Endothelial cell of umbilical vein (primary cell): ENCODE measurements at regions not wholly inside any gene's neighbourhood (a gene's known extent, or its start where the extent isn't known, plus 50 kb on each side); places are given as distances from the start of the nearest gene placed in this dataset.

Experiments
- BruUV-seq: library from RNA; stranded (reverse); fragments of 400-500 nt; replicated peaks from 2 replicates; lab custom pipeline; 2021; lab: Mats Ljungman, UMichigan
- CTCF ChIA-PET: fragments of 300-600, 350-600 bp; sonication (Branson Sonifier 250); formaldehyde crosslinking; loops from one replicate; lab custom pipeline; 2021; ENCODE audit warnings: antibody characterized with exemption, inconsistent platforms; lab: Charles Lee
- POLR2A ChIA-PET: fragments of 300-600, 350-600 bp; sonication (Branson Sonifier 250); formaldehyde crosslinking; loops from one replicate; lab custom pipeline; 2021; ENCODE audit warnings: antibody characterized with exemption, inconsistent platforms; lab: Charles Lee
- DNase-seq: peaks from one replicate; pipeline ENCODE4 v3.0.0-alpha.2; 2011; ENCODE audit warnings: low read depth, low spot score
- FAIRE-seq: peaks from 2 replicates; lab custom pipeline; 2011; peaks lifted over from hg19 to GRCh38; lab: Jason Lieb, UNC
- H2AFZ ChIP-seq: 2 replicates; pipeline ENCODE4 v1.6.0; 2012; ENCODE audit warnings: low read depth, low read length, control low read depth, inconsistent platforms
- H3K27ac ChIP-seq: 2 replicates; pipeline ENCODE4 v1.5.1; 2011; ENCODE audit warnings: low read depth, mild to moderate bottlenecking, control low read depth, low read length, moderate library complexity; ENCODE audit not compliant: insufficient read depth
- H3K27me3 ChIP-seq, 2 experiments: 2 replicates each; pipeline versions ENCODE4 v1.6.0 to v1.6.1; 2011; ENCODE audit warnings: low read length in 2 of 2, mixed read lengths in 1 of 2; ENCODE audit not compliant: control insufficient read depth in 2 of 2, insufficient read depth in 2 of 2
- H3K36me3 ChIP-seq, 2 experiments: 2 replicates in 1 of 2; 3 replicates in 1 of 2; pipeline ENCODE4 v1.5.1; 2011; ENCODE audit warnings: low read length in 2 of 2, mild to moderate bottlenecking in 1 of 2, moderate library complexity in 1 of 2; ENCODE audit not compliant: control insufficient read depth in 2 of 2, insufficient read depth in 2 of 2; ENCODE audit errors: extremely low read depth in 1 of 2
- H3K4me1 ChIP-seq: 3 replicates; pipeline ENCODE4 v1.5.1; 2011; ENCODE audit warnings: mild to moderate bottlenecking, low read length; ENCODE audit not compliant: control insufficient read depth, insufficient read depth; ENCODE audit errors: extremely low read depth
- H3K4me2 ChIP-seq: 2 replicates; pipeline ENCODE4 v1.6.1; 2011; ENCODE audit warnings: low read length, control low read depth, mixed read lengths; ENCODE audit not compliant: insufficient read depth
- H3K4me3 ChIP-seq, 3 experiments: fragments of 200-600 bp in 1 of 3; sonication (generic), shearing (Covaris generic) in 1 of 3; replicated peaks in 1 of 3; 2 replicates each; pipeline ENCODE4 v1.5.1; 2011 to 2016; ENCODE audit warnings: control low read depth in 3 of 3, low read length in 3 of 3, mild to moderate bottlenecking in 2 of 3, inconsistent platforms in 1 of 3, low read depth in 1 of 3, moderate library complexity in 1 of 3; ENCODE audit not compliant: insufficient read depth in 1 of 3
- H3K79me2 ChIP-seq: 2 replicates; pipeline ENCODE4 v1.6.0; 2012; ENCODE audit warnings: low read length, inconsistent platforms; ENCODE audit not compliant: control insufficient read depth, insufficient read depth
- H3K9ac ChIP-seq: replicated peaks from 2 replicates; pipeline ENCODE3; 2011; ENCODE audit warnings: low read length, control low read depth; ENCODE audit not compliant: insufficient read depth; ENCODE audit errors: extremely low read depth
- H3K9me1 ChIP-seq: replicated peaks from 3 replicates; pipeline ENCODE4 v1.6.0; 2011; ENCODE audit warnings: mild to moderate bottlenecking, low read length; ENCODE audit not compliant: control insufficient read depth, insufficient read depth; ENCODE audit errors: extremely low read depth
- H3K9me3 ChIP-seq: replicated peaks from 2 replicates; pipeline ENCODE4 v1.5.1; 2012; ENCODE audit warnings: low read length, inconsistent platforms; ENCODE audit not compliant: control insufficient read depth, insufficient read depth
- H4K20me1 ChIP-seq: replicated peaks from 2 replicates; pipeline ENCODE3; 2011; ENCODE audit warnings: mild to moderate bottlenecking, low read length; ENCODE audit not compliant: control insufficient read depth, insufficient read depth; ENCODE audit errors: extremely low read depth
- CTCF ChIP-seq, 2 donors: IDR thresholded peaks; 1 replicate in 1 of 2; 2 replicates in 1 of 2; pipeline ENCODE4 v1.5.1; 2011; ENCODE audit warnings: low read length in 2 of 2, mild to moderate bottlenecking in 2 of 2, moderate library complexity in 2 of 2, control low read depth in 1 of 2, inconsistent platforms in 1 of 2, low read depth in 1 of 2; ENCODE audit not compliant: insufficient read depth in 1 of 2; ENCODE audit errors: extremely low read depth in 1 of 2
- EZH2 ChIP-seq: IDR thresholded peaks from 2 replicates; pipeline ENCODE4 v1.6.1; 2012; ENCODE audit warnings: borderline replicate concordance, low read depth, mild to moderate bottlenecking, moderate library complexity, low read length, inconsistent platforms; ENCODE audit not compliant: severe bottlenecking
- FOS ChIP-seq: IDR thresholded peaks from 2 replicates; pipeline ENCODE4 v1.6.1; 2011; ENCODE audit warnings: mild to moderate bottlenecking, low read length, moderate library complexity, borderline replicate concordance; ENCODE audit not compliant: insufficient read depth
- GATA2 ChIP-seq: IDR thresholded peaks from 2 replicates; pipeline ENCODE4 v1.7.0; 2011; ENCODE audit warnings: low read depth, mild to moderate bottlenecking, moderate library complexity, mixed read lengths, low read length; ENCODE audit not compliant: insufficient read length, insufficient read depth
- JUN ChIP-seq: IDR thresholded peaks from 2 replicates; pipeline ENCODE4 v1.6.1; 2011; ENCODE audit warnings: borderline replicate concordance, low read depth; ENCODE audit not compliant: insufficient read length, insufficient read depth
- MAX ChIP-seq: IDR thresholded peaks from 2 replicates; pipeline ENCODE4 v1.6.1; 2011; ENCODE audit not compliant: insufficient read depth, insufficient read length
- MYC ChIP-seq: IDR thresholded peaks from one replicate; pipeline ENCODE4 v1.6.1; 2011; ENCODE audit warnings: mild to moderate bottlenecking, low read depth, low read length
- POLR2A ChIP-seq: IDR thresholded peaks from 2 replicates; pipeline ENCODE4 v1.6.1; 2012; ENCODE audit warnings: low read depth, mild to moderate bottlenecking, control low read depth, low read length
- POLR2AphosphoS5 ChIP-seq: IDR thresholded peaks from 2 replicates; pipeline ENCODE4 v1.6.1; 2012; ENCODE audit warnings: low read depth, mild to moderate bottlenecking, control low read depth, low read length, moderate library complexity; ENCODE audit not compliant: insufficient read depth
- dilution Hi-C: fragments of 300-500 bp; cut with MboI; formaldehyde crosslinking; loops from one replicate; pipeline ENCODE4 v1.15.0; 2019; ENCODE audit warnings: low sequenced_read_pairs; ENCODE audit not compliant: extremely low pct_ligation_motif_present
- intact Hi-C: fragments of 100-400 bp; cut with micrococcal nuclease; formaldehyde crosslinking; loops from one replicate; pipeline ENCODE4 v1.10.0; 2022

- no peaks in the 10 kb centered on the region for H4K20me1 ChIP-seq
- H3K79me2 ChIP-seq = no peaks in the 10 kb centered on the region
- H3K9me3 ChIP-seq = no peaks in the 10 kb centered on the region
- H3K4me3 ChIP-seq = no peak overlapping the region
- no peaks in the 10 kb centered on the region for H3K36me3 ChIP-seq
- CTCF ChIA-PET = no interaction called here
- H3K4me2 ChIP-seq = no peak overlapping the region
- H3K27me3 ChIP-seq = no peaks in the 10 kb centered on the region
- H3K9me1 ChIP-seq = peaks cover 2% of the 10 kb centered on the region
- no peak overlapping the region for H3K27ac ChIP-seq
- POLR2A ChIA-PET = no interaction called here
- no peak for FAIRE-seq
- H3K9ac ChIP-seq = no peak overlapping the region
- intact Hi-C loops = no loop called here
- no TSS peak for BruUV-seq
- no peak overlapping the region for H2AFZ ChIP-seq
- TF ChIP-seq CTCF (IDR thresholded peaks at IDR 0.05; ENCODE audit: extremely low read depth in 1 of 2, insufficient read depth in 1 of 2, low read depth in 1 of 2, low read length in 2 of 2) (no peak), EZH2 (no peak), POLR2AphosphoS5 (no peak), MYC (no peak), MAX (no peak), POLR2A (no peak), GATA2 (no peak), JUN (no peak), FOS (no peak)
- H3K4me1 ChIP-seq = no peaks in the 10 kb centered on the region
- no peak for DNase-seq
- dilution Hi-C loops = no loop called here
These were observed 347.9 kb downstream of the ADCYAP1 start for GRCh38 chr18:1252534-1252933.
